DOHH2 (cell line): ENCODE measurements at regions not wholly inside any gene's neighbourhood (a gene's known extent, or its start where the extent isn't known, plus 50 kb on each side); places are given as distances from the start of the nearest gene placed in this dataset.

Experiments
- H3F3A ChIP-seq: fragments of 200-600 bp; sonication (generic), shearing (Covaris generic); 2 replicates; pipeline ENCODE4 v1.6.0; 2016; ENCODE audit warnings: antibody characterized with exemption, mild to moderate bottlenecking; ENCODE audit not compliant: control insufficient read depth, insufficient read depth
- H3K27ac ChIP-seq: fragments of 200-600 bp; sonication (generic); 2 replicates; pipeline ENCODE4 v1.5.1; 2014; ENCODE audit warnings: low read depth, mild to moderate bottlenecking, low read length, moderate library complexity
- H3K27me3 ChIP-seq: fragments of 200-600 bp; sonication (generic); 2 replicates; pipeline ENCODE4 v1.6.1; 2014; ENCODE audit warnings: mild to moderate bottlenecking, low read length, mixed read lengths; ENCODE audit not compliant: control insufficient read depth
- H3K36me3 ChIP-seq: fragments of 200-600 bp; sonication (generic); 2 replicates; pipeline ENCODE4 v1.6.1; 2014; ENCODE audit warnings: mild to moderate bottlenecking, low read length, moderate library complexity, mixed read lengths; ENCODE audit not compliant: control insufficient read depth
- H3K4me1 ChIP-seq: fragments of 200-600 bp; sonication (generic); 2 replicates; pipeline ENCODE4 v1.6.1; 2014; ENCODE audit warnings: mild to moderate bottlenecking, low read length, mixed read lengths; ENCODE audit not compliant: control insufficient read depth
- H3K4me2 ChIP-seq: fragments of 200-600 bp; sonication (generic); 2 replicates; pipeline ENCODE4 v1.6.0; 2014; ENCODE audit warnings: mild to moderate bottlenecking, low read length, moderate library complexity
- H3K4me3 ChIP-seq: fragments of 200-600 bp; sonication (generic); 2 replicates; pipeline ENCODE4 v1.5.1; 2014; ENCODE audit warnings: mild to moderate bottlenecking, low read length, mixed read lengths
- H3K79me2 ChIP-seq: fragments of 200-600 bp; sonication (generic); 2 replicates; pipeline ENCODE4 v1.6.1; 2014; ENCODE audit warnings: mild to moderate bottlenecking, low read length, mixed read lengths; ENCODE audit not compliant: control insufficient read depth
- H3K9me2 ChIP-seq: fragments of 200-600 bp; sonication (generic); replicated peaks from 2 replicates; pipeline ENCODE4 v1.6.1; 2014; ENCODE audit warnings: mild to moderate bottlenecking, low read length, mixed read lengths; ENCODE audit not compliant: control insufficient read depth
- H3K9me3 ChIP-seq: fragments of 200-600 bp; sonication (generic); 2 replicates; pipeline ENCODE4 v1.6.1; 2014; ENCODE audit warnings: antibody characterized with exemption, low read length, mixed read lengths; ENCODE audit not compliant: control insufficient read depth, insufficient read depth
- H4K20me1 ChIP-seq: fragments of 200-600 bp; sonication (generic); 2 replicates; pipeline ENCODE4 v1.6.0; 2014; ENCODE audit warnings: low read depth, mild to moderate bottlenecking, antibody characterized with exemption, low read length, moderate library complexity; ENCODE audit not compliant: control insufficient read depth, insufficient read depth
- EZH2phosphoT487 ChIP-seq: fragments of 200-600 bp; sonication (generic); IDR thresholded peaks from 2 replicates; pipeline ENCODE4 v1.6.1; 2017; ENCODE audit warnings: borderline replicate concordance, mild to moderate bottlenecking, antibody characterized with exemption, low read length, moderate library complexity, mixed read lengths
- TF ChIP-seq, protein P1 (sequence below): fragments of 200-600 bp; sonication (generic); IDR thresholded peaks from one replicate; pipeline ENCODE4 v1.5.1; 2014; ENCODE audit warnings: antibody characterized with exemption, mild to moderate bottlenecking, low read depth, low read length; ENCODE audit not compliant: poor library complexity, severe bottlenecking

DNA sequence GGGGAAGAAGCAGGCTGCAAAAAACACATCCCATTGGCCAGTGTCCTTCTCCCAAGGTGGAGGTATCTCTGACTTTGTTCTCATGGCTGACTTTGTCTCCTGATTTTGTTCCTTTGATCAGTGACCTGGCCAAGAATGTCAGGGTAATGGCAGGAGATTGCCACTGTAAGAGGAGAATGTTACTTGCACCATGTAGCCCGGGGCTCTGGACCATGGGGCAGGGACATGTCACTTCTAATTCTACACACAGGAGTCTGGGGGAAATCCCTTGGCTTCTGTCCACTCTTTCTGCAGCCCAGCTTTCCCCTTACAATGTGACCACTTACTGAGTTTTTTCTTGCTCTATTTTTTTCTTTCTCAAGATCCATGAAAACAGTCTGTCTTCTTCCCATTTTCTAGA is 87.7 kb upstream of the LRRN2 start:
- Histone ChIP-seq H3K9me2 (no peaks in the 10 kb centered on the region), H3K36me3 (no peaks in the 10 kb centered on the region), H3K4me2 (no peak overlapping the region), H3K27ac (no peak overlapping the region), H4K20me1 (no peaks in the 10 kb centered on the region), H3K79me2 (no peaks in the 10 kb centered on the region), H3K4me3 (no peak overlapping the region), H3K27me3 (peaks cover 55% of the 10 kb centered on the region), H3K9me3 (no peaks in the 10 kb centered on the region), H3K4me1 (no peaks in the 10 kb centered on the region), H3F3A (no peaks in the 10 kb centered on the region)
- TF ChIP-seq, protein P1, sequence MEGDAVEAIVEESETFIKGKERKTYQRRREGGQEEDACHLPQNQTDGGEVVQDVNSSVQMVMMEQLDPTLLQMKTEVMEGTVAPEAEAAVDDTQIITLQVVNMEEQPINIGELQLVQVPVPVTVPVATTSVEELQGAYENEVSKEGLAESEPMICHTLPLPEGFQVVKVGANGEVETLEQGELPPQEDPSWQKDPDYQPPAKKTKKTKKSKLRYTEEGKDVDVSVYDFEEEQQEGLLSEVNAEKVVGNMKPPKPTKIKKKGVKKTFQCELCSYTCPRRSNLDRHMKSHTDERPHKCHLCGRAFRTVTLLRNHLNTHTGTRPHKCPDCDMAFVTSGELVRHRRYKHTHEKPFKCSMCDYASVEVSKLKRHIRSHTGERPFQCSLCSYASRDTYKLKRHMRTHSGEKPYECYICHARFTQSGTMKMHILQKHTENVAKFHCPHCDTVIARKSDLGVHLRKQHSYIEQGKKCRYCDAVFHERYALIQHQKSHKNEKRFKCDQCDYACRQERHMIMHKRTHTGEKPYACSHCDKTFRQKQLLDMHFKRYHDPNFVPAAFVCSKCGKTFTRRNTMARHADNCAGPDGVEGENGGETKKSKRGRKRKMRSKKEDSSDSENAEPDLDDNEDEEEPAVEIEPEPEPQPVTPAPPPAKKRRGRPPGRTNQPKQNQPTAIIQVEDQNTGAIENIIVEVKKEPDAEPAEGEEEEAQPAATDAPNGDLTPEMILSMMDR: no peak

DNA sequence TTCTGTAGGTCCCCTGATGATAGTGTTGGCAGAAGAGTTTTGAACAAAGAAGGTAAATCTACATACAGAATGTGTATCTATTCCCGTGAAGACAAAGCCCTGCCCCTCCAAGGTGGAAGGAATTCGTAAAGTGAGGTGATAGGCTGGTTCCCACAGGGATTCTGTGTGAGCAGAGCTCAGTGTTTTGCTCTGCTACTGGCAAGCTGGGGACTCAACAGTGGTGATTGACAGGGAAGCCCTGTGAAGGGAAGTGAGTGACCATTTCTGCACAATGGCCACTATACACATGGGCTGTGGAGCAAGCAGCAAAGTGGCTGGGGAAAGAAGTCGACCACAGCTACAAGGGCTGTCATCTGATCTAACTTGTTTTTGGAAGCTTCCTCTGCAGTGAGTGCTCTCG is 90.0 kb upstream of the LRRN2 start:
- peaks cover 10% of the 10 kb centered on the region for H3K4me1 ChIP-seq
- no peaks in the 10 kb centered on the region for H3K79me2 ChIP-seq
- no peaks in the 10 kb centered on the region for H3K36me3 ChIP-seq
- H3K4me3 ChIP-seq: no peak overlapping the region
- H3K9me3 ChIP-seq: no peaks in the 10 kb centered on the region
- TF ChIP-seq, protein P1: no peak
- no peak for TF ChIP-seq EZH2phosphoT487
- no peak overlapping the region for H3K4me2 ChIP-seq
- H3F3A ChIP-seq: no peaks in the 10 kb centered on the region
- no peak overlapping the region for H3K27ac ChIP-seq
- H4K20me1 ChIP-seq: no peaks in the 10 kb centered on the region
- H3K27me3 ChIP-seq: peaks cover 45% of the 10 kb centered on the region
- no peaks in the 10 kb centered on the region for H3K9me2 ChIP-seq

DNA sequence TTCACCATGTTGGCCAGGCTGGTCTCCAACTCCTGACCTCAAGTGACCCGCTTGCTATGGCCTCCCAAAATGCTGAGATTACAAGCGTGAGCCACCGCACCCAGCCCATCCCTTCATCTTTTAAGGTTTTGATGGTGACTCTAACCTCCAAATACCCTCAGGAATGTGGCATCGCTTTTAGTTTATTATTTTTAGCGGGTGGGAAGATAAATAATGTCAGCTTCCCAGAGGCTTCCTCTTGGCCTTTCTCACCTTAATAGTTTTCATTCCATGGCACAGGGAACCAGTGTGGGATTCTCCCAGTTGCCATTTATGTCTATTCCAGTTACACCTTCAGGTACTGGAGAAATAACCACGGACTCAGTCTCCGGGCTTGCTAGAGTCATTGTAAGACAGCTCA is 92.1 kb upstream of the LRRN2 start:
- Histone ChIP-seq H3F3A (no peaks in the 10 kb centered on the region), H3K9me3 (no peaks in the 10 kb centered on the region), H3K79me2 (no peaks in the 10 kb centered on the region), H3K4me3 (no peak overlapping the region), H3K27ac (no peak overlapping the region), H3K4me2 (no peak overlapping the region), H3K9me2 (no peaks in the 10 kb centered on the region), H3K4me1 (peaks cover 13% of the 10 kb centered on the region), H4K20me1 (no peaks in the 10 kb centered on the region), H3K36me3 (no peaks in the 10 kb centered on the region), H3K27me3 (peaks cover 38% of the 10 kb centered on the region)
- no peak for TF ChIP-seq EZH2phosphoT487
- TF ChIP-seq, protein P1: no peak

DNA sequence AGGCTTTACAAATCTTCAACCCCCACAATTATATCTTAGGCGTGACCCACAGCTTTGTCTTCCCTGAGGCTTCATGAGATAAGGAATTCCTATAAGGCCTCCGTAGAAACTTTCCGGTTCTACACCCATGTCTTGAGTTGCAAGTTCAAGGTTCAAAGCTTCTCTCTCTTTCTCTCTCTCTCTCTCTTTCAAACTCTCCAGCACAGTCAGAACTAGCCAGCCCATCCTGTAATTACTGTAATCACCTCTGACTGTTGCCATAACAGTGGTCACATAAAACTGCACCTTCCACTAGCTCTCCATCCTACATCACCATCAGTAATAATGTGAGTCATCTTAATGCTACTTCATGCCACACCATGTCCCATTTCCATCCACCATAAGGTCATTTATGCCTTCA is 90.0 kb upstream of the NFASC start:
- H3K9me3 ChIP-seq: no peaks in the 10 kb centered on the region
- no peaks in the 10 kb centered on the region for H3K9me2 ChIP-seq
- no peaks in the 10 kb centered on the region for H4K20me1 ChIP-seq
- H3F3A ChIP-seq: no peaks in the 10 kb centered on the region
- no peak overlapping the region for H3K27ac ChIP-seq
- TF ChIP-seq, protein P1: no peak
- no peak for TF ChIP-seq EZH2phosphoT487
- H3K79me2 ChIP-seq: no peaks in the 10 kb centered on the region
- no peak overlapping the region for H3K4me3 ChIP-seq
- no peak overlapping the region for H3K4me2 ChIP-seq
- H3K27me3 ChIP-seq: peaks cover 19% of the 10 kb centered on the region
- H3K4me1 ChIP-seq: peaks cover 13% of the 10 kb centered on the region
- H3K36me3 ChIP-seq: no peaks in the 10 kb centered on the region
